Smooth muscle cell (in vitro differentiated cells): ENCODE measurements at regions not wholly inside any gene's neighbourhood (a gene's known extent, or its start where the extent isn't known, plus 50 kb on each side); places are given as distances from the start of the nearest gene placed in this dataset.

Experiments
- DNase-seq: peaks from one replicate; lab custom pipeline; 2025; ENCODE audit not compliant: unreplicated experiment; lab: John Stamatoyannopoulos, UW
- H2AFZ ChIP-seq: fragments of 200-600 bp; sonication (generic); 2 replicates; pipeline ENCODE4 v1.6.0; 2016; ENCODE audit warnings: antibody characterized with exemption, low read depth, mild to moderate bottlenecking
- H3F3A ChIP-seq: fragments of 200-600 bp; sonication (generic); 2 replicates; pipeline ENCODE4 v1.6.0; 2017; ENCODE audit warnings: antibody characterized with exemption, low read depth
- H3K27ac ChIP-seq: fragments of 200-600 bp; sonication (generic); 2 replicates; pipeline ENCODE4 v1.5.1; 2016; ENCODE audit warnings: low read depth, mild to moderate bottlenecking
- H3K27me3 ChIP-seq: fragments of 200-600 bp; sonication (generic); 2 replicates; pipeline ENCODE4 v1.6.1; 2016; ENCODE audit warnings: low read depth, mild to moderate bottlenecking
- H3K36me3 ChIP-seq: fragments of 200-600 bp; sonication (generic); 2 replicates; pipeline ENCODE4 v1.5.1; 2016; ENCODE audit warnings: low read depth
- H3K4me1 ChIP-seq: fragments of 200-600 bp; sonication (generic); 2 replicates; pipeline ENCODE4 v1.5.1; 2016; ENCODE audit warnings: low read depth
- H3K4me2 ChIP-seq: fragments of 200-600 bp; sonication (generic); 2 replicates; pipeline ENCODE4 v1.6.0; 2016; ENCODE audit warnings: mild to moderate bottlenecking
- H3K4me3 ChIP-seq: fragments of 200-600 bp; sonication (generic); 2 replicates; pipeline ENCODE4 v1.5.1; 2016; ENCODE audit warnings: mild to moderate bottlenecking
- H3K79me2 ChIP-seq: fragments of 200-600 bp; sonication (generic); 2 replicates; pipeline ENCODE4 v1.6.0; 2016; ENCODE audit warnings: low read depth, mild to moderate bottlenecking
- H3K9ac ChIP-seq: fragments of 200-600 bp; sonication (generic); 2 replicates; pipeline ENCODE4 v1.6.0; 2016; ENCODE audit warnings: low read depth
- H3K9me3 ChIP-seq: fragments of 200-600 bp; sonication (generic); replicated peaks from 2 replicates; pipeline ENCODE4 v1.5.1; 2016; ENCODE audit warnings: low read depth
- H4K20me1 ChIP-seq: fragments of 200-600 bp; sonication (generic); 2 replicates; pipeline ENCODE4 v1.6.0; 2016; ENCODE audit warnings: low read depth
- CTCF ChIP-seq: fragments of 200-600 bp; sonication (generic); IDR thresholded peaks from 2 replicates; pipeline ENCODE4 v1.5.1; 2017; ENCODE audit warnings: borderline replicate concordance, mild to moderate bottlenecking, antibody characterized with exemption; ENCODE audit not compliant: insufficient read depth, poor library complexity, severe bottlenecking
- WGBS: methylation state at CpG from one replicate; pipeline ENCODE4 v1.1.7; 2016; ENCODE audit warnings: low lambda C conversion rate; 5-methylcytosine and 5-hydroxymethylcytosine counted together

- no peak overlapping the region for H3K4me2 ChIP-seq
- no peak for DNase-seq
- H2AFZ ChIP-seq, result no peak overlapping the region
- H3K4me1 ChIP-seq, result no peaks in the 10 kb centered on the region
- no peak overlapping the region for H3K9ac ChIP-seq
- 78% methylated on average over 1 of the region's 1 CpG for WGBS
- H4K20me1 ChIP-seq, result no peaks in the 10 kb centered on the region
- no peak overlapping the region for H3K4me3 ChIP-seq
- TF ChIP-seq CTCF, result no peak
- no peaks in the 10 kb centered on the region for H3K36me3 ChIP-seq
- no peaks in the 10 kb centered on the region for H3K79me2 ChIP-seq
- no peak overlapping the region for H3K27ac ChIP-seq
- H3F3A ChIP-seq, result peaks cover 6% of the 10 kb centered on the region
- no peaks in the 10 kb centered on the region for H3K9me3 ChIP-seq
- H3K27me3 ChIP-seq, result no peaks in the 10 kb centered on the region
Observed at GRCh38 chr6:74936886-74937285, 269.0 kb downstream of the COL12A1 start.

- no peaks in the 10 kb centered on the region for H4K20me1 ChIP-seq
- no peak overlapping the region for H3K4me3 ChIP-seq
- no peaks in the 10 kb centered on the region for H3K79me2 ChIP-seq
- H3F3A ChIP-seq, result no peaks in the 10 kb centered on the region
- H3K27me3 ChIP-seq, result no peaks in the 10 kb centered on the region
- no peak overlapping the region for H3K9ac ChIP-seq
- no peaks in the 10 kb centered on the region for H3K4me1 ChIP-seq
- 81% methylated on average over 4 of the region's 4 CpGs for WGBS
- DNase-seq, result no peak
- H3K9me3 ChIP-seq, result no peaks in the 10 kb centered on the region
- no peak overlapping the region for H3K4me2 ChIP-seq
- H3K36me3 ChIP-seq, result no peaks in the 10 kb centered on the region
- no peak overlapping the region for H2AFZ ChIP-seq
- no peak for TF ChIP-seq CTCF
- H3K27ac ChIP-seq, result no peak overlapping the region
Observed at GRCh38 chr6:74932232-74932888, 273.5 kb downstream of the COL12A1 start.

- TF ChIP-seq CTCF, result no peak
- DNase-seq, result no peak
- no peak overlapping the region for H3K4me3 ChIP-seq
- H3K27me3 ChIP-seq, result no peaks in the 10 kb centered on the region
- no peak overlapping the region for H3K27ac ChIP-seq
- H3F3A ChIP-seq, result no peaks in the 10 kb centered on the region
- H3K9me3 ChIP-seq, result no peaks in the 10 kb centered on the region
- no peak overlapping the region for H3K9ac ChIP-seq
- H3K4me2 ChIP-seq, result no peak overlapping the region
- no peaks in the 10 kb centered on the region for H3K4me1 ChIP-seq
- H3K36me3 ChIP-seq, result no peaks in the 10 kb centered on the region
- no peaks in the 10 kb centered on the region for H3K79me2 ChIP-seq
- no peaks in the 10 kb centered on the region for H4K20me1 ChIP-seq
- WGBS, result 52% methylated on average over 1 of the region's 1 CpG
- no peak overlapping the region for H2AFZ ChIP-seq
Observed at GRCh38 chr6:74931558-74931957, 274.3 kb downstream of the COL12A1 start.

- Histone ChIP-seq H3K9me3 (no peaks in the 10 kb centered on the region), H3F3A (no peaks in the 10 kb centered on the region), H4K20me1 (no peaks in the 10 kb centered on the region), H3K36me3 (no peaks in the 10 kb centered on the region), H3K4me1 (no peaks in the 10 kb centered on the region), H3K27me3 (no peaks in the 10 kb centered on the region), H3K27ac (no peak overlapping the region), H3K9ac (no peak overlapping the region), H3K4me2 (no peak overlapping the region), H3K4me3 (no peak overlapping the region), H2AFZ (no peak overlapping the region), H3K79me2 (no peaks in the 10 kb centered on the region)
- DNase-seq, result no peak
- no peak for TF ChIP-seq CTCF
- WGBS, result 66% methylated on average over 4 of the region's 4 CpGs
Observed at GRCh38 chr6:74928203-74928602, 277.6 kb downstream of the COL12A1 start.
